GM21717 (cell line): ENCODE measurements at regions not wholly inside any gene's neighbourhood (a gene's known extent, or its start where the extent isn't known, plus 50 kb on each side); places are given as distances from the start of the nearest gene placed in this dataset.
"Not testable (repeated sequence)": the region's sequence is repeated elsewhere in the genome, so short reads cannot be mapped to it uniquely, and the experiment has no call there.

Experiments used
- ATAC-seq: cut with Tn5 transposase; IDR thresholded peaks from one replicate; pipeline ENCODE4 v1.9.1; 2021; ENCODE audit warnings: mild to moderate bottlenecking, moderate library complexity; ENCODE audit not compliant: unreplicated experiment

DNA sequence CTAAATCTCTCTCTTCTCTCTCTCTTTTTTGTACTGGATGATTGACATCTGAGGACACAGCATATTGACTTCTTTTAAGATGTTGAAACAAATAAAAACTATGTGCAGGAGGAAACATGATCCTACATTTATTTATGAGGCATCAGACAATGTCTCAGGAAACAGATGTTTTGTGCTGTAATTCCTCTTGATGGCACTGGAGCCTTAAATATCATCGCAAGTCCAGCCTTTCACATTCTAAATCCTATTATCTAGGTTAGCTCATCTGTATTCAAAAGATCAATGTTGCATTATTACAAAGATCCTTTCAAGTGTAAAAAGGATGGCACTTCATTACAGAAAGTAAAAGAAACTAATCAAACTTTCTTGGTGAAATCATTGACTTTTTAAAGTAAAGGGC, 63.9 kb downstream of the MAT2B start:
- no peak for ATAC-seq

DNA sequence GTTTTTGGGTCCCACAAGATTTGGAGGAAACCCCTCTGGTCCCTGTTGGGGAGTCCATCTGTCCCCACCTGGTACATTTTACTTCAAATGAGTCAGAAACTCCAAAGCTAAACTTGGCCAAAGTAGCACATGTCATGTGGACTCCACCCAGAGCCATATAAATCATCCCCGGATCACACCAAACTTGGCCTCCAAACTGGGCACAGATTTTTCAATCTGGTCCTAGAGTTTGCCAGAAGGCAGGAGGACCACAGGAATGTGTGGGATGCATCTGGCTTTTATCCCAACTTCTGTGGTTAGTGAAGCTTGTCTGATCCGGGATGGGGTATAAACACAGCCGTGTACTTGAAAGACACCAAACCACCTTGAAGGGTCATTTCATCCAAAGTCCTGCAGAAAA, 66.3 kb downstream of the MAT2B start:
- ATAC-seq: no peak

DNA sequence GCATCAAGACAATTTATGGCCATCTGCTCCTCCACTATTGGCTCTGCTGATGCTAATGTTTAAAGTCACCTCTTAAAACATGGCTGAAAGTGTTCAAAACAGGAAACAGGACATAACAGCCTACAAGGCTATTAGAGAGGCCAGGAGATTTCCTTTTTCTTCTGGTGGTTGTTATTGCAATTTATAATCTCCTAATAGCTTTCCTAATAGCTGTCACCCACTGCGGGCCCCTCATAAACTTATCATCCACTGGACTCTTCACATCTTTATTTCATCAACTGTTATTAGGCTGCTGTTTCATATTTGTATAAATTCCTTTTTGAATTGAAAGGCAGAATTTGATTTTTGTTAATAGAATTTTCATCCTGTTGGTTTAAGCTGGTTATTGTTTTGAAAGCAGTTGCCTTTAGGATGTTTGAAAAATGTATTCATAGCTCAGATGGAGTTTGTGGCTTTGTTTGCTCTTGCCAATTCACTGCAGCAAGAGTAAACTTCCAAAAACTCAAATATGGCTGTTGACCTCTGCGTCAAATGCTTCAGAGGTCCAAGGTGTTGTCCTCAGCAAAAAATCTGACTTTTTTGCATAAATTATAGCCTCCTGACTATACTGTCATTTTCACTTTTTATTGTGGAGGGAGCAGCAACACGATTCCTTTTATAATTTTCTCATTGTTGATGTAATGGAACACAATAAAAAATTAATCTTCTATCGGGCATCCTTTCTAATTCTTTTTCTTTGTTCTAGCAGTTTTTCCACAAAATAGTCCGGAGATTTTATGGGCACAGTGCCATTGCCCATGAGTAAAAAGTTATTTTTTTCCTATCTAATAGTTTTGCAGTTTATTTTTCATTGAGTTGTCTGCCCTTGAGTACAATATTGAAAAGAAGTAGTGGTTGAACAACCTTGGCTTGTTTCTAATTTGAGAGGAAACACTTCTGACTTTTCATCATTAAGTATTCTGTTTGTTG, 69.3 kb downstream of the MAT2B start:
- no peak for ATAC-seq

DNA sequence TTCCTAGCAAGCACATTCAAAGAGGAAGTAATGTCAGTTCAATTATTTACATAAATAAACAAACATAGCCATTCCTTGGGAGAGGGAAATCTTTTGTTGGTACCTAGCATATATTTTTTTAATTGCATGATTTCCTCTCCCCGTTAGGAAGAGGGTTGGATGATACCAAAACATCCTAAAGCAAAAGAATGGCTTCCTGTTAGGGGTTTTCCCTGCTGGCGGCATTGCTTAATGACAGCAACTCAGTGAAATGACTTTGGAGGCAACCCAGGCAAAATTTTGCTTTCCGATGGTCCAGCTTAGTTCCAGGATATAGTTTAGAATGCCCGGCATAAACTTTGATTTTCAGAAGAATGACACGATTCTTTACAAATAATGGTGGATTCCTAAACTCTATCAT, 73.2 kb downstream of the MAT2B start:
- no peak for ATAC-seq

DNA sequence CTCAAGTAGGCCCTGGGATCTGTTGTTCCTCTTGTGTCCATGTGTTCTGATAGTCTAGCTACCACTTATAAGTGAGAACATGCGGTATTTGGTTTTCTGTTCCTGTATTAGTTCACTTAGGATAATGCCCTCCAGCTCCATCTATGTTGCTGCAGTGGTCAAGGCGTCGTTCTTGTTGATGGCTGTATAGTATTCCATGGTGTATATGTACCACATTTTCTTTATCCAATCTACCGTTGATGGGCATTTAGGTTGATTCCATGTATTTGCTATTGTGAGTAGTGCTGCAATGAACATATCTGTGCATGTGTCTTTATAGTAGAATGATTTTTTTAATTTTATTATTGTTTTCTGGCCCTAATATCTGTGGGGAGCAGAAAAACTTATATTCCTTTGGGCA, 74.3 kb downstream of the MAT2B start:
- no peak for ATAC-seq

DNA sequence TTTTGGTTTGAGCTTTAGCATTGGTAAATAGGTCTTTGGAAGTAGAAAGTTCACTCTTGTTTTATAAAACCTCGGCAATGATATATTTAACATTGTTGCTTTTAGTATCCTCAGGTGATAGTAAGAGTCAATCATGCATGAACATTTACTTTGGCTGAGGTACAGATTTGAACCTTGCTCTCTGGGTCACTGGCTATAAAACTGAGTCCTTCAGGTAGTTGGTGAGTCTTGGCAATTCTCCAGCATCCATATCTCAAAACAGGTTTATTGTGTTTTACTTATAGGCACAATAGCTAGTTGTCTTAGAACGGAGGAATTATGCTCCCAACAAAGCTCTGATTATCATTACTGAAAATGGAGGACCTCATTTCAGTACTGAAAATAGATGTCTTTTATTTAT, 75.1 kb downstream of the MAT2B start:
- ATAC-seq: no peak

DNA sequence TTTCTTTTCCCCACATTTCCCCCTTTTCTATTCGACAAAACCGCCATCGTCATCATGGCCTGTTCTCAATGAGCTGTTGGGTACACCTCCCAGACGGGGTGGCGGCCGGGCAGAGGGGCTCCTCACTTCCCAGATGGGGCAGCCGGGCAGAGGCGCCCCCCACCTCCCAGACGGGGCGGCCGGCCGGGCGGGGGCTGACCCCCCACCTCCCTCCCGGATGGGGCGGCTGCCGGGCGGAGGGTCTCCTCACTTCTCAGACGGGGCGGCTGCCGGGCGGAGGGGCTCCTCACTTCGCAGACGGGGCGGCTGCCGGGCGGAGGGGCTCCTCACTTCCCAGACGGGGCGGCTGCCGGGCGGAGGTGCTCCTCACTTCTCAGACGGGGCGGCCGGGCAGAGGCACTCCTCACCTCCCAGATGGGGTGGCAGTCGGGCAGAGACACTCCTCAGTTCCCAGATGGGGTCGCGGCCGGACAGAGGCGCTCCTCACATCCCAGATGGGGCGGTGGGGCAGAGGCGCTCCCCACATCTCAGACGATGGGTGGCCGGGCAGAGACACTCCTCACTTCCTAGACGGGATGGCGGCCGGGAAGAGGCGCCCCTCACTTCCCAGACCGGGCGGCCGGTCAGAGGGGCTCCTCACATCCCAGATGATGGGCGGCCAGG, 78.2 kb downstream of the MAT2B start:
- ATAC-seq: not testable (repeated sequence)

DNA sequence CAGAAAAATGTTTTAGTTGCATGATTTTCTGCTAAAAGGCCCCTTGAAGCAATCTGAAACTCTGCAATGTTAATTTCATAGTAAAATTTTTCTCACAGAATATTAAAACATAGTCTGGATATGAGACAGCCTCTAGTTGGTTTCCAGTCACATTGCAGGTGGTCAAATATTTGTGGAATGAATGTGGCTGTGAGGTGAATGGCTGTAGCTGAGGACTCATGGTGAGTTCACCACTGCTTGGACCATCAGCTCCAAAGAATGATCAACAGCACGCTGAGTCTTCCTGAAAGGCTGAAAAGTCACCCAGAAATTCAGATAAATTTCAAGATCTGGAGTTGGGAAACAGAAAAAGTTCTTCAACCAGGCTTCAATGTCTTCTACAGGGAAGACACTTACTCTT, 79.8 kb downstream of the MAT2B start:
- no peak for ATAC-seq

DNA sequence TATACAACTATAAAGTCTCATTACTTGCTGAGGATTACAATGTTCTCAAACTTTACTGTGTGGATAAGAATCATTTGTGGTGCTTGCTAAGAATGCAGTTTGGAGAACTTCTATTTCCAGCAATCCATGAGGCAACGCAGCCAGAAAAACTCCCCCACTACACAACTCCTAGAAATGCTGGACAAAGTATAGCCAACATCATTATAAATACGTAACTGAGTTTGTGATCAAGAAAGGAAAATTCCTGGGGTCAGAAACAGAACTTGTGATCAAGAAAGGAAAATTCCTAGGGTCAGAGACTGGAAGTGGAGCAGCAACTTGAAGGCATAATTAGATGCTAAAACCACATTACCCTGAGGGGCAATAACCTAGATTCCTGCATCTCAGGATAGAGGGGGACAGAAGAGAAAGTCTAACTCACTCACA, 81.1 kb downstream of the MAT2B start:
- ATAC-seq: no peak

DNA sequence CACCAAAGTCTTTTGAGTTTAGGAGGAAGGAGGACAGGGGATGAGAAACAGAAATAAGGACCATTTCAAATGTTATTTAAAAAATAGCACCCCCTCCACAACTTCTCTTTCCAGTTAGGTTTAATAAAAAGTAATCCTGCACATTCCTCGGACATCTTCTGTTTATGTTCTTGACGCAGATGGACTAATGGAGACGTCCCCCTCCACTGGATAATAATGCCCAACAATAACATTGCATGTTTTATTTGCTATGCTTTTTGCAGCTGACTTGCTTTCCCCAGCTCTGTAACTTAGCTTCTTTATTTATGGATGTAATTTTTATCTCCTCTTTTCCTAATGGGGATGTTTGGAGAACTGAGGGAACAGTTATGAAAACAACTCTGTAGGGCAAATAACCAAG, 89.5 kb downstream of the MAT2B start:
- ATAC-seq: no peak

DNA sequence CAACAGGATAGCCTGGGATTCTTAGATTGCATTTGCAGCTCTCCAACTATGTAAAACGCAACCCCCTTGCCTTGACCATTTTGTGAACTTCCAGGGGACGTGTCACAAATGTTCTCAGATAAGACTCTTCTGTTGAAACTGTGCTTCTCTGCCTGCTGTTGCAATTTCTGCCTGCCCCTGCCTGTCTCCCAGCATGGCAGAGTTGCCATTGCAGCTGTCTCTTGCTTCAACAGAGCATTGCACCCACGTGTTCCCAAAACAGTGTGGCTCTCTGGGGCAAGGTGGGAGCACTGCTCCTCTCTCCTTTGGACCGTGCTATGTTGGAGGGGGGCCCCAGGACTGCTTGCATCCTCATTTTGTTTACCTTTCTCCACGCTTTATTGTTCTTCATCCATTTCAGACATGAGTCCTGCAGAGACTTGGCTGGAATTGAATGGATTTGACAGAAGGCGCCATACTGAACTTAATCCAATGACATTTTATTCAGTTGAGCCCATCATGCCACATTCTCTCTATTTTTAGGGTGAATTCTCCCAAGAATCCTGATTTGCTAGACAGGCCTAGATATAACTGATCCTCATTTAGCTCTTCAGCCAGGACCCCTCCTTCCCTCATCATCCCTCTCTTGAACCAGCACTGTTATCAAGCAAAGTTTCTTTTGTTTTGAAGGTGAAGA, 90.7 kb downstream of the MAT2B start:
- no peak for ATAC-seq

DNA sequence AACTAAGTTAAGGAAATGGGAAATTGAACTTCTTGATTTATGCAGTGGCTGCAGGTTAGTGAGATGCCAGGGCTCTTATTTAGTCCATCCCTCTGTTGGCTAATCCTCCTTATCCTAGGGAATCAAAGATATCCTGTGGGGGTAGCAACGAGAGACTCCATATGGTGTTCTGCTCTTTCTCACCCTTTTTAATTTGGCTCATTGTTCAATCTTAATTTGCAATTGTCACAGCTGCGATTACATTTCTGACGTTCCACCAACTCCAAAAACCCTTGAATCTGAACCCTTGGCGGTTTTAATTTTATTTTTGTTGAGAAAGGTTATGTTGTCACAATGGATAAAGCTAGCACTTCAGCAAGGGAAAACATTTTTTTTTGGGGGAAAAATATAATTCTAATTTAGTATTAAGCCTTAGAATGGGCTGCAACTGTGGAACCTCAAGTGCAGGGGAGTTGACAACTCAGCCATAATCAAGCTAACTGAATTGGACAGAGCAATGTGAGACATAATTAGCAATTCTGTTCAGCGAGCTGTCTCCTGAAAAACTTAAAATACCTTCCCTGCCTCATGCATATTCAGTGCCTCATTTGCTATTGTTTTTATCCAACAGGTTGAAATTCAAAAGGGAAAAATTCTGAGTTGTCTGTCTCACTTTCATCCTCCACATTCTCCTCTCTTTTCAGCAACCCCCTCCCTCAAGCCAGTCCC, 91.3 kb downstream of the MAT2B start:
- no peak for ATAC-seq

DNA sequence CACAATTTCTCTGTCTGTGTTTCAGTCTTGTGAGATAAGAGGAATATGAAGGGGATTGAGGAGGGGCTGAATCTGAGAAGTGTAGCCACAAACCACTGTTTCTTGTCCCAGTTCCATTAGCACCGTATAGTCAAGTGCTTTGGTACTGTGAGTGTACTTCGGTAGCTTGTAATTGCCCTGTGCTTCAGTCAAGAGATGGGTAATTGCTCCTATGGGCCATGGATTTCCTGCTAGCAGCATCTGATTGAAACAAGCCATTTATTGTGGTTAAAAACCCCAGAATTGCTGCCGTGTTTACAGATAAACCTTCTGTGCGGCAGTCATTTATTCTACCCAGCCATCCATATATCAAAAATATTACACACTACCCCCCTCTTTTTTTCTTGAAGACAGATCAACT, 98.6 kb downstream of the MAT2B start:
- no peak for ATAC-seq

DNA sequence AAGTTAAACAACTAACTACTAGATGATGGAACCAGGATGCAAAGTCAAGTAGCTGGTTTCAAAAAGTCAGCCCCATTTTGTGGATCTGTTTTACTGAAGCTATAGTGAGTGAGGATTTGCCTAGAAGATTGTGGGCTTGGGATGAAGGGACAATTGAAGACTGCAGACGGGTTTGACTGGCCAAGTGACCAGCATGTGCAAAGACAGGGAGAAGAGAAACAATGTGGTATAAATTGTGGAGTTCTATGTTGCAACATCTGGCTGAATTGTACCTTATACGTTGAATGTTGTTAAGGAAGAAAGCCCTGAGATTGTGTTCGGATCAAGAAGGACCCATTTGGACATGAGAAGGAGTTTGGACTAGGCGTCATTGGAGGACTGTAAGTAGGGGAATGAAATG, 101.8 kb downstream of the MAT2B start:
- no peak for ATAC-seq

DNA sequence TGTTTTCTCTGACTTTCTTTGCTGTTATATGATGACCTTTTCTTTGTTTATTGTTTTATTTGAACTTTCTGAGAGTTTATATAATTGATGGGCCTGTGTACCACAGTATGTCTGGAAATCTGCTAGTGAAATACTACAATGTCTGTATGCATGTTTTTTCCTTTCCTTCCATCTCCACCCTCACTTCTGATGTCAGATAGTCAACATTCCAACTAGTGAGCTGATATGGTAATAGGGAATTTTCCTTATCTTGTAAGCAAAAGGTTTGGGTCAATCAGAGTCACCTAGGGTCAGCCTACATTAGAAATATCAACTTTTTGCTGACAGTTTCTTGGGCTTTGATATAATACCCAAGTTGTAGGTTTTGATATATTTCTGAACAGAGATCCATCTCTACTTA, 103.2 kb downstream of the MAT2B start:
- no peak for ATAC-seq

DNA sequence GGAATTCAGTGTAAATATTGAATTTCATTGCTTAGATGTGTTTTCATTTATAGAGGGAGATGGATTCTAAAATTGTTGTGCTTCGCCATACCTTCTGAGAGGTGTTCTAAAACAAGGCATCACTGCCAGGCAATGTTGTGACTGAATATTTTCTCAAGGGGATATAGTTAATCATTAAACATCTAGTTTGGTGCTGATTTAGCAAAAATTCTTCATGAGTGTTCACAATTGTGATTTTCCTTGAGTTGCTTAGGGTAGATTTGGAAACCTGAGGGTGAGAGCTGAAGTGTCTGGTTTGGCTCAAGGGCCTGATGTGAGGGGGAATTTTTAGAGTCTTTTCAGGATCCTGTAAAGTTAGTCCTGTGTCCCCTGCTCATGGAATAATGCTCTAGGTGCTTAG, 104.5 kb downstream of the MAT2B start:
- ATAC-seq: no peak

DNA sequence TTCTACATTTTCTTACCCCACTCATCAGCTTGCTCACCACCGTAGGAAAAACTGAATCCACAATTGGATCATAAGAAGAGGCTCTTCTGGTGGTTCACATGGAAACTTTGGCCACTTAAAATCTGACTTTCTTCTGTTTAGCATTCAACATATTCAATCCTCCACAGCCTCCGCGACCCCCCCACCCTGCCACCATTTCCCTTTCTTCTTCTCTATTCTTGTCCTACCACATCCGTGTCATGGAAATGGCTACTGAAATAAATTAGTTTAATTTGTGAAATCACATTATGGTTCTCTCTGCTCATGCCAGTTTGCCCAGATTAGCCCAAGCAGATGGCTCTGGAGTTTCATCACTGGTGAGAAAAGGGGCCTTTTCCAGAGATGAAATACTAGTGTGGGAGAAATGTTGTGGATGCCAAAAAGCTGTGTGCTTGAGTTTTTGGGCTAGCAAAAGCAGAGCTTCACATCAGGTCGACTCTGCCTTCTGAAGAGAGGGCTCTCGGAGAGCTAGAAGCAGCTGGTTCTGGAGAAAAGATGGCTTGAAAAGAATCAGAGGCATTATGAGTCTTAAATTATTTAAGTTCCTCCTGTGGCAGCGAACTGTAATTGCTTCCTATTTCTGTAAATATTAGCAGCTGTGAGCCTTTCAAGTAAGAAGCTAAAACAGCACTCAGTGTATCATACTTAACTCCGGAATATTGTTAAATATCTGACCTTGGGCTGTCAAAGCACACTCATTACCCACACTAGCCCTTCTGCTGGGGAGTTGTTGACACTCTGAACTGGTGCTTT, 107.1 kb downstream of the MAT2B start:
- no peak for ATAC-seq

DNA sequence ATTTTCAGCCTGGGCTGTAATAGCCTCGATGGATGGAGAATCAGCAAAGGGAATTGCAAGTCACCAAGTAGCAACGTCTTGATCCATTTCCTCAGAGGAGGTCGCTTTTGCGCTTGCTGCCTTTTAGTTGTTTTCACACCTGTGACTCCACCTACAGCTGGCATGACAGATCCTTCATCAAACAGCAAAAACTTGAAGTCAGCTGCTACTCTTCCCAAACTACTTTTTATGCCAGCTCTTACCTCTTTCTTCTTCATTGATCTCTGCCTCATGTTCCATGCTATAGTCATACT, 107.7 kb downstream of the MAT2B start:
- no peak for ATAC-seq

DNA sequence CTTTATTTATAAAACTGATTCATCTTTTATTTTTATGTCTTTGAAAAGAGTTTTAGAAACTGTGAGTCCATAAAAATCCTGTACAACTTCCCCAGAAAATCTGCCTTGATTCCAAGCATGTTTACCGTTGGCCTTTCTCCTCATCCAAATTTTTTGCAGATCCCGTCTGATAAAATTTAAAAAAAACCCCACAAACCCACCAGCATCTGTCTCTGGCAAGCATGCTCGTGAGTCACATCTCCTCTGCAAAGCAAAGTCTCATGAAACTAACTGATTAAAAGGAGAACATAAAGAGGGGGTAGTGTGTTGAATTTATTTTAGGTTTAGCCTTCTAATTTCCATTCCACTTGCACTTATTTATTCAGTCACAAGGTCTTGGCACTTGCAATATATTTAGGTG, 109.4 kb downstream of the MAT2B start:
- no peak for ATAC-seq

DNA sequence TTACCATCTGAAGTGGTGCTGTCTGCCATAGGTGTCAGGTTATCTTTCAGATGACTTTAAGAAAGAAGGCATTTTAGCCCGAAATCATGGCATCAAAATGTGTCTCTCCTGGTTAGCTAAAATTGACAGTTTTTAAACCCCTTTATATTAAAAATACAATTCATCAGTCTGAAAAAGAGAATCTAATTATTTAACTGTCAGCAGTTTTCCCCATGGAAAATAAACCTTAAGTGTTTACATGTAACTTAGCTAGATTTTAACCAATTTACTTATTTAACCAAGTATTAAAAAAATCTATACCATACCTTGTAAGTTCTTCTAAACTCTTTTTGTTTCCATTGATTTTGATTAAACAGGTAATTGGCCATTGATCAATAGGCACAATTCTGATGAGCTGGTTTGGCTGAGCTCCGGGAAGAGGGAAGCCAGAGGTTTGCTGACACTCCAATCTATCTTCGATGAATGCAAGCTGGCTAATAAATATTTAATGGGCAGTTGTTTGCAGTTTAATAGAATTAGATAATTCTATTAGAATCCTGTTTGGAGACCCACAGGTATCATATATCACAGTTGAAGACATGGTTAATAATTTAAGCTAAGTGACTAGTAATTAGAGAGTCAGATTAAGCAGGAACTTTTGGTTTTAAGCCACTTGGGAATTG, 114.0 kb downstream of the MAT2B start:
- no peak for ATAC-seq
